Endothelial cell of umbilical vein (primary cell): ENCODE measurements at regions not wholly inside any gene's neighbourhood (a gene's known extent, or its start where the extent isn't known, plus 50 kb on each side); places are given as distances from the start of the nearest gene placed in this dataset.

ENCODE experiments used
- BruUV-seq: library from RNA; stranded (reverse); fragments of 400-500 nt; replicated peaks from 2 replicates; lab custom pipeline; 2021; lab: Mats Ljungman, UMichigan
- CTCF ChIA-PET: fragments of 300-600, 350-600 bp; sonication (Branson Sonifier 250); formaldehyde crosslinking; loops from one replicate; lab custom pipeline; 2021; ENCODE audit warnings: antibody characterized with exemption, inconsistent platforms; lab: Charles Lee
- POLR2A ChIA-PET: fragments of 300-600, 350-600 bp; sonication (Branson Sonifier 250); formaldehyde crosslinking; loops from one replicate; lab custom pipeline; 2021; ENCODE audit warnings: antibody characterized with exemption, inconsistent platforms; lab: Charles Lee
- DNase-seq: peaks from one replicate; pipeline ENCODE4 v3.0.0-alpha.2; 2011; ENCODE audit warnings: low read depth, low spot score
- FAIRE-seq: peaks from 2 replicates; lab custom pipeline; 2011; peaks lifted over from hg19 to GRCh38; lab: Jason Lieb, UNC
- H2AFZ ChIP-seq: 2 replicates; pipeline ENCODE4 v1.6.0; 2012; ENCODE audit warnings: low read depth, low read length, control low read depth, inconsistent platforms
- H3K27ac ChIP-seq: 2 replicates; pipeline ENCODE4 v1.5.1; 2011; ENCODE audit warnings: low read depth, mild to moderate bottlenecking, control low read depth, low read length, moderate library complexity; ENCODE audit not compliant: insufficient read depth
- H3K27me3 ChIP-seq, 2 experiments: 2 replicates each; pipeline versions ENCODE4 v1.6.0 to v1.6.1; 2011; ENCODE audit warnings: low read length in 2 of 2, mixed read lengths in 1 of 2; ENCODE audit not compliant: control insufficient read depth in 2 of 2, insufficient read depth in 2 of 2
- H3K36me3 ChIP-seq, 2 experiments: 2 replicates in 1 of 2; 3 replicates in 1 of 2; pipeline ENCODE4 v1.5.1; 2011; ENCODE audit warnings: low read length in 2 of 2, mild to moderate bottlenecking in 1 of 2, moderate library complexity in 1 of 2; ENCODE audit not compliant: control insufficient read depth in 2 of 2, insufficient read depth in 2 of 2; ENCODE audit errors: extremely low read depth in 1 of 2
- H3K4me1 ChIP-seq: 3 replicates; pipeline ENCODE4 v1.5.1; 2011; ENCODE audit warnings: mild to moderate bottlenecking, low read length; ENCODE audit not compliant: control insufficient read depth, insufficient read depth; ENCODE audit errors: extremely low read depth
- H3K4me2 ChIP-seq: 2 replicates; pipeline ENCODE4 v1.6.1; 2011; ENCODE audit warnings: low read length, control low read depth, mixed read lengths; ENCODE audit not compliant: insufficient read depth
- H3K4me3 ChIP-seq, 3 experiments: fragments of 200-600 bp in 1 of 3; sonication (generic), shearing (Covaris generic) in 1 of 3; replicated peaks in 1 of 3; 2 replicates each; pipeline ENCODE4 v1.5.1; 2011 to 2016; ENCODE audit warnings: control low read depth in 3 of 3, low read length in 3 of 3, mild to moderate bottlenecking in 2 of 3, inconsistent platforms in 1 of 3, low read depth in 1 of 3, moderate library complexity in 1 of 3; ENCODE audit not compliant: insufficient read depth in 1 of 3
- H3K79me2 ChIP-seq: 2 replicates; pipeline ENCODE4 v1.6.0; 2012; ENCODE audit warnings: low read length, inconsistent platforms; ENCODE audit not compliant: control insufficient read depth, insufficient read depth
- H3K9ac ChIP-seq: replicated peaks from 2 replicates; pipeline ENCODE3; 2011; ENCODE audit warnings: low read length, control low read depth; ENCODE audit not compliant: insufficient read depth; ENCODE audit errors: extremely low read depth
- H3K9me1 ChIP-seq: replicated peaks from 3 replicates; pipeline ENCODE4 v1.6.0; 2011; ENCODE audit warnings: mild to moderate bottlenecking, low read length; ENCODE audit not compliant: control insufficient read depth, insufficient read depth; ENCODE audit errors: extremely low read depth
- H3K9me3 ChIP-seq: replicated peaks from 2 replicates; pipeline ENCODE4 v1.5.1; 2012; ENCODE audit warnings: low read length, inconsistent platforms; ENCODE audit not compliant: control insufficient read depth, insufficient read depth
- H4K20me1 ChIP-seq: replicated peaks from 2 replicates; pipeline ENCODE3; 2011; ENCODE audit warnings: mild to moderate bottlenecking, low read length; ENCODE audit not compliant: control insufficient read depth, insufficient read depth; ENCODE audit errors: extremely low read depth
- EZH2 ChIP-seq: IDR thresholded peaks from 2 replicates; pipeline ENCODE4 v1.6.1; 2012; ENCODE audit warnings: borderline replicate concordance, low read depth, mild to moderate bottlenecking, moderate library complexity, low read length, inconsistent platforms; ENCODE audit not compliant: severe bottlenecking
- FOS ChIP-seq: IDR thresholded peaks from 2 replicates; pipeline ENCODE4 v1.6.1; 2011; ENCODE audit warnings: mild to moderate bottlenecking, low read length, moderate library complexity, borderline replicate concordance; ENCODE audit not compliant: insufficient read depth
- GATA2 ChIP-seq: IDR thresholded peaks from 2 replicates; pipeline ENCODE4 v1.7.0; 2011; ENCODE audit warnings: low read depth, mild to moderate bottlenecking, moderate library complexity, mixed read lengths, low read length; ENCODE audit not compliant: insufficient read length, insufficient read depth
- JUN ChIP-seq: IDR thresholded peaks from 2 replicates; pipeline ENCODE4 v1.6.1; 2011; ENCODE audit warnings: borderline replicate concordance, low read depth; ENCODE audit not compliant: insufficient read length, insufficient read depth
- MYC ChIP-seq: IDR thresholded peaks from one replicate; pipeline ENCODE4 v1.6.1; 2011; ENCODE audit warnings: mild to moderate bottlenecking, low read depth, low read length
- POLR2A ChIP-seq: IDR thresholded peaks from 2 replicates; pipeline ENCODE4 v1.6.1; 2012; ENCODE audit warnings: low read depth, mild to moderate bottlenecking, control low read depth, low read length
- POLR2AphosphoS5 ChIP-seq: IDR thresholded peaks from 2 replicates; pipeline ENCODE4 v1.6.1; 2012; ENCODE audit warnings: low read depth, mild to moderate bottlenecking, control low read depth, low read length, moderate library complexity; ENCODE audit not compliant: insufficient read depth
- dilution Hi-C: fragments of 300-500 bp; cut with MboI; formaldehyde crosslinking; loops from one replicate; pipeline ENCODE4 v1.15.0; 2019; ENCODE audit warnings: low sequenced_read_pairs; ENCODE audit not compliant: extremely low pct_ligation_motif_present
- intact Hi-C: fragments of 100-400 bp; cut with micrococcal nuclease; formaldehyde crosslinking; loops from one replicate; pipeline ENCODE4 v1.10.0; 2022
- TF ChIP-seq, protein P1 (sequence below), 2 donors: IDR thresholded peaks; 1 replicate in 1 of 2; 2 replicates in 1 of 2; pipeline ENCODE4 v1.5.1; 2011; ENCODE audit warnings: low read length in 2 of 2, mild to moderate bottlenecking in 2 of 2, moderate library complexity in 2 of 2, control low read depth in 1 of 2, inconsistent platforms in 1 of 2, low read depth in 1 of 2; ENCODE audit not compliant: insufficient read depth in 1 of 2; ENCODE audit errors: extremely low read depth in 1 of 2
- TF ChIP-seq, protein P2 (sequence below): IDR thresholded peaks from 2 replicates; pipeline ENCODE4 v1.6.1; 2011; ENCODE audit not compliant: insufficient read depth, insufficient read length

DNA sequence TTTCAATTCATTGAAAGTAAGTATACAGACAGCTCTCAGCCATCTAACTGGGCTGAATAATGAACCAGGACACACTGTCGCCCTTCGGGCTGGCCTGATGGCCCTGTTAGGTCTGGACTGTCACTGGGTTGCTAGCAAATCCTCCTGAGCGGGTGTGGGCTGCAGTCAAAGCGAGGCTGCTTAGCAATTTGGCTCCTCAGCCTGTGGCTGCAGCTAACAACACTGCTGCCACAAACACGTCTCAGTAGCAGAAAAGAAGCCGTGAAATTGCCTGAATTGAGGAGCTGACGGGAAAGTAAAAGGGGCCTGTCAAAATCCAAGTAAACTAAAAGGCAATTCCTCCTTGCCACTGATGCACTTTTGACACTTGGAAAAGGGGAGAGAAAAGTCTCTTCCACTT is 72.8 kb downstream of the SMIM20 start:
- Histone ChIP-seq H4K20me1 (no peaks in the 10 kb centered on the region), H3K4me3 (no peak overlapping the region), H3K4me2 (no peak overlapping the region), H3K27ac (no peak overlapping the region), H3K4me1 (no peaks in the 10 kb centered on the region), H2AFZ (no peak overlapping the region), H3K9me1 (no peaks in the 10 kb centered on the region), H3K27me3 (peaks cover 0 to 2% of the 10 kb centered on the region in 2 experiments), H3K9me3 (no peaks in the 10 kb centered on the region), H3K9ac (no peak overlapping the region), H3K36me3 (no peaks in the 10 kb centered on the region), H3K79me2 (no peaks in the 10 kb centered on the region)
- intact Hi-C loops, result loop anchor here (5.0 to 10.0 kb wide), 3 partner anchors 60 to 542 kb away; partner anchors contain the start of gene RBPJ
- dilution Hi-C loops, result no loop called here
- TF ChIP-seq, protein P1, sequence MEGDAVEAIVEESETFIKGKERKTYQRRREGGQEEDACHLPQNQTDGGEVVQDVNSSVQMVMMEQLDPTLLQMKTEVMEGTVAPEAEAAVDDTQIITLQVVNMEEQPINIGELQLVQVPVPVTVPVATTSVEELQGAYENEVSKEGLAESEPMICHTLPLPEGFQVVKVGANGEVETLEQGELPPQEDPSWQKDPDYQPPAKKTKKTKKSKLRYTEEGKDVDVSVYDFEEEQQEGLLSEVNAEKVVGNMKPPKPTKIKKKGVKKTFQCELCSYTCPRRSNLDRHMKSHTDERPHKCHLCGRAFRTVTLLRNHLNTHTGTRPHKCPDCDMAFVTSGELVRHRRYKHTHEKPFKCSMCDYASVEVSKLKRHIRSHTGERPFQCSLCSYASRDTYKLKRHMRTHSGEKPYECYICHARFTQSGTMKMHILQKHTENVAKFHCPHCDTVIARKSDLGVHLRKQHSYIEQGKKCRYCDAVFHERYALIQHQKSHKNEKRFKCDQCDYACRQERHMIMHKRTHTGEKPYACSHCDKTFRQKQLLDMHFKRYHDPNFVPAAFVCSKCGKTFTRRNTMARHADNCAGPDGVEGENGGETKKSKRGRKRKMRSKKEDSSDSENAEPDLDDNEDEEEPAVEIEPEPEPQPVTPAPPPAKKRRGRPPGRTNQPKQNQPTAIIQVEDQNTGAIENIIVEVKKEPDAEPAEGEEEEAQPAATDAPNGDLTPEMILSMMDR (IDR thresholded peaks at IDR 0.05; ENCODE audit: extremely low read depth in 1 of 2, insufficient read depth in 1 of 2, low read depth in 1 of 2, low read length in 2 of 2), result no peak
- TF ChIP-seq POLR2A (no peak), JUN (no peak), MYC (no peak), FOS (no peak), POLR2AphosphoS5 (no peak), EZH2 (no peak), GATA2 (no peak)
- TF ChIP-seq, protein P2, sequence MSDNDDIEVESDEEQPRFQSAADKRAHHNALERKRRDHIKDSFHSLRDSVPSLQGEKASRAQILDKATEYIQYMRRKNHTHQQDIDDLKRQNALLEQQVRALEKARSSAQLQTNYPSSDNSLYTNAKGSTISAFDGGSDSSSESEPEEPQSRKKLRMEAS, result no peak
- no peak for FAIRE-seq
- no peak for DNase-seq
- ChIA-PET CTCF (interaction anchor here (1.3 to 5.0 kb wide), 6 partner anchors 18 to 423 kb away, joined by 3 to 40 read pairs (median 5); no protein-coding TSS in a partner anchor), POLR2A (no interaction called here)
- BruUV-seq, result no TSS peak
